Upper lobe of right lung (tissue), 1 donor: ENCODE measurements at regions not wholly inside any gene's neighbourhood (a gene's known extent, or its start where the extent isn't known, plus 50 kb on each side); places are given as distances from the start of the nearest gene placed in this dataset.

Source experiments
- ATAC-seq: fragments of 200-7000 bp; cut with Tn5 transposase; one replicate; pipeline ENCODE4 v1.9.1; 2020; ENCODE audit warnings: mild to moderate bottlenecking, moderate library complexity
- DNase-seq: peaks from one replicate; pipeline ENCODE4 v3.0.0-alpha.2; 2020
- H3K27ac ChIP-seq: fragments of 200-600 bp; one replicate; pipeline ENCODE4 v1.8.0; 2022
- H3K27me3 ChIP-seq: fragments of 200-600 bp; one replicate; pipeline ENCODE4 v1.8.0; 2022; ENCODE audit warnings: mild to moderate bottlenecking
- H3K36me3 ChIP-seq: fragments of 200-600 bp; one replicate; pipeline ENCODE4 v1.8.0; 2022
- H3K4me1 ChIP-seq: fragments of 200-600 bp; one replicate; pipeline ENCODE4 v1.8.0; 2022
- H3K4me3 ChIP-seq: fragments of 200-600 bp; one replicate; pipeline ENCODE4 v1.8.0; 2022; ENCODE audit warnings: mild to moderate bottlenecking
- H3K9me3 ChIP-seq: fragments of 200-600 bp; one replicate; pipeline ENCODE4 v1.8.0; 2022
- intact Hi-C: fragments of 100-400 bp; cut with DNase I; formaldehyde crosslinking; loops from one replicate; pipeline ENCODE4 v1.11.0; 2022
- TF ChIP-seq, protein P1 (sequence below): fragments of 200-600 bp; IDR thresholded peaks from one replicate; pipeline ENCODE4 v1.8.0; 2022; ENCODE audit warnings: antibody characterized with exemption
- donor health status: DM: no; HTN: yes; CAD: no; lungs with severe emphysema.

DNA sequence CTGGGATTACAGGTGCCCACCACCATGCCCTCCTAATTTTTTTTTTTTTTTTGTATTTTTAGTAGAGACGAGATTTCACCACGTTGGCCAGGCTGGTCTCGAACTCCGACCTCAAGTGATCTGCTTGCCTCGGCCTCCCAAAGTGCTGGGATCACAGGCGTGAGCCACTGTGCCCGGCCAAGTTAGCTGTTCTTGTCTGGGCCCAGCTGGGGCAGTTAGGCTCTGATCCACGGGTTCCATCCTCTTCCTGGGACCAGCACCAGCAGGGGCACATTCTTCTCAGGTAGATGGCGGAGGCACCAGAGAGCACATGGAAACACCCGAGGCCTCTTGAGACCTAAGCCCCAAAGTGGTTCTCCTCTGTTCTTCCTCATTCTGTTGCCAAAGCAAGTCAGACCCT lies 281.6 kb downstream of the PBX3 start:
- Histone ChIP-seq H3K36me3 (no peaks in the 10 kb centered on the region), H3K9me3 (no peaks in the 10 kb centered on the region), H3K4me1 (no peaks in the 10 kb centered on the region), H3K27ac (no peak overlapping the region), H3K4me3 (no peak overlapping the region), H3K27me3 (no peaks in the 10 kb centered on the region)
- no peak for DNase-seq
- TF ChIP-seq, protein P1, sequence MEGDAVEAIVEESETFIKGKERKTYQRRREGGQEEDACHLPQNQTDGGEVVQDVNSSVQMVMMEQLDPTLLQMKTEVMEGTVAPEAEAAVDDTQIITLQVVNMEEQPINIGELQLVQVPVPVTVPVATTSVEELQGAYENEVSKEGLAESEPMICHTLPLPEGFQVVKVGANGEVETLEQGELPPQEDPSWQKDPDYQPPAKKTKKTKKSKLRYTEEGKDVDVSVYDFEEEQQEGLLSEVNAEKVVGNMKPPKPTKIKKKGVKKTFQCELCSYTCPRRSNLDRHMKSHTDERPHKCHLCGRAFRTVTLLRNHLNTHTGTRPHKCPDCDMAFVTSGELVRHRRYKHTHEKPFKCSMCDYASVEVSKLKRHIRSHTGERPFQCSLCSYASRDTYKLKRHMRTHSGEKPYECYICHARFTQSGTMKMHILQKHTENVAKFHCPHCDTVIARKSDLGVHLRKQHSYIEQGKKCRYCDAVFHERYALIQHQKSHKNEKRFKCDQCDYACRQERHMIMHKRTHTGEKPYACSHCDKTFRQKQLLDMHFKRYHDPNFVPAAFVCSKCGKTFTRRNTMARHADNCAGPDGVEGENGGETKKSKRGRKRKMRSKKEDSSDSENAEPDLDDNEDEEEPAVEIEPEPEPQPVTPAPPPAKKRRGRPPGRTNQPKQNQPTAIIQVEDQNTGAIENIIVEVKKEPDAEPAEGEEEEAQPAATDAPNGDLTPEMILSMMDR, result no peak
- intact Hi-C loops, result no loop called here
- ATAC-seq, result no peak

DNA sequence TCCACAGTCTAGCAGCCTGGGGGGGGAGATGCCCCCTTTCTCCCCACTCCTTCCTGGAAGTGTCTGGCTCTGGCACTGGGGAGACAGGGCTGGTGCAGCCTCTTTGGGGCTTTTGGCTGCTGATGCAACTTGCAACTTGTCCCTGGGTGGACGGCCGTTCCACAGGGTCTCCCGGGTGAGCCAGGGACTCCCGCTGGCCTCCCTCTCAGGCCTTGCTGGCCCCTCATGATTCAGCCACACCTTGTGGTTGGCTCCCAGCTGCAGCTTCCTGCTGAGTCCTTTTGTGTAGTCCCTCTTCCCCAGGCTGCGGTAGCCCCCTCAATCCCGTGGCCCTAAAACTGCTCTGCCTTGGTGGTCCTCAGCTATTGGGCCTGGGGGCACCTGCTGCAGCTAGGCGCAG lies 283.5 kb downstream of the PBX3 start:
- H3K36me3 ChIP-seq, result no peaks in the 10 kb centered on the region
- no peaks in the 10 kb centered on the region for H3K4me1 ChIP-seq
- TF ChIP-seq, protein P1, result no peak
- H3K27me3 ChIP-seq, result no peaks in the 10 kb centered on the region
- no peak overlapping the region for H3K4me3 ChIP-seq
- intact Hi-C loops, result no loop called here
- H3K9me3 ChIP-seq, result no peaks in the 10 kb centered on the region
- ATAC-seq (no peak), DNase-seq (no peak)
- no peak overlapping the region for H3K27ac ChIP-seq

DNA sequence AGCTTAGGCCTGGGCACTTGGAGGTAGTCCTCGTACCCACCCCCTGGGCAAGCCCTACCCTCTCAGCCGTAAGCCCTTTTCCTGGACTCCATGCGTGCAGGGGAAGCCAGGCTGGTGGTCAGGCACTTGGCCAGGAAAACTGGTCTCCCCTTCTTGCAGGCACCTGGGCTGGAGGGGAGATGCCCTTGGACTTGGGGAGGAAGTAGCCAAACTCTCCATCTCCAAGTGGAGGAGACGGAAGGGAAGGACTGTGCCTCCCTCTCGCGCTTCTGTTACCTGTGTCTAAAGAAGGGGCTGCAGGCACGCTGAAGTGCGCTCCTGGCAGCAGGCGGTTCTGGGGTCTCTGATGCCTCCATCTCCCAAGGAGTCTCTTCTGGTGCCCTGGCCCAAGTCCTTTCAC lies 283.9 kb downstream of the PBX3 start:
- H3K36me3 ChIP-seq, result no peaks in the 10 kb centered on the region
- H3K9me3 ChIP-seq, result no peaks in the 10 kb centered on the region
- H3K27me3 ChIP-seq, result no peaks in the 10 kb centered on the region
- DNase-seq (no peak), ATAC-seq (no peak)
- TF ChIP-seq, protein P1, result no peak
- H3K4me3 ChIP-seq, result no peak overlapping the region
- no peaks in the 10 kb centered on the region for H3K4me1 ChIP-seq
- no peak overlapping the region for H3K27ac ChIP-seq
- intact Hi-C loops, result no loop called here

- H3K27ac ChIP-seq, result no peak overlapping the region
- TF ChIP-seq, protein P1, result no peak
- intact Hi-C loops, result no loop called here
- ATAC-seq (no peak), DNase-seq (no peak)
- no peaks in the 10 kb centered on the region for H3K4me1 ChIP-seq
- no peaks in the 10 kb centered on the region for H3K9me3 ChIP-seq
- H3K36me3 ChIP-seq, result no peaks in the 10 kb centered on the region
- H3K4me3 ChIP-seq, result no peak overlapping the region
- H3K27me3 ChIP-seq, result no peaks in the 10 kb centered on the region
These were observed 285.0 kb downstream of the PBX3 start for GRCh38 chr9:126032135-126032534.

DNA sequence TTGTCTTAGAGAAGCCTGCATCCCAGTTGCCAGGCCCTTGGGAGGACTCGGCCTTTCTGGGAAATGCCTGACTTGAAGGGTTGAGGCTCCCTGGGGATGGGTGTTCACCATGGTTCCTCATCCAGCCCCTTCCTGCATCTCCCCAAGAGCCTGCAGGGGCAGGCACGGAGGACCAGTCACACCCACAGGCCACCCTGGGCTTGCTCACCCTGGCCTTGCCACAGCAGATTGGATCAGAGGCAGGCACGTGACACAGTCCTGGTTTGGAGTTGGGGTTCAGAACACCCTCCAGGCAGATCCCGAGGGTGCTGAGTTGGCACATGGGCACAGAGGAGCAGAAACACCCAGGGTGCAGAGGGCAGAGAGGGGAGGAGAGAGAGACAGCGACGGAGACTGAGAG lies 286.1 kb downstream of the PBX3 start:
- Histone ChIP-seq H3K4me1 (no peaks in the 10 kb centered on the region), H3K27me3 (no peaks in the 10 kb centered on the region), H3K36me3 (no peaks in the 10 kb centered on the region), H3K9me3 (no peaks in the 10 kb centered on the region), H3K4me3 (no peak overlapping the region), H3K27ac (no peak overlapping the region)
- ATAC-seq (no peak), DNase-seq (no peak)
- TF ChIP-seq, protein P1, result no peak
- intact Hi-C loops, result no loop called here

GRCh38 chr9:126033956-126034355 lies 286.8 kb downstream of the PBX3 start:
- Histone ChIP-seq H3K27ac (no peak overlapping the region), H3K27me3 (no peaks in the 10 kb centered on the region), H3K36me3 (no peaks in the 10 kb centered on the region), H3K4me1 (no peaks in the 10 kb centered on the region), H3K4me3 (no peak overlapping the region), H3K9me3 (no peaks in the 10 kb centered on the region)
- no peak for ATAC-seq
- no peak for DNase-seq
- TF ChIP-seq, protein P1, result no peak
- intact Hi-C loops, result no loop called here
